H9 (cell line): ENCODE measurements at regions not wholly inside any gene's neighbourhood (a gene's known extent, or its start where the extent isn't known, plus 50 kb on each side); places are given as distances from the start of the nearest gene placed in this dataset.

Experiments used
- DNase-seq: peaks from one replicate; pipeline ENCODE4 v3.0.0-alpha.2; 2017
- H2AFZ ChIP-seq: one replicate; pipeline ENCODE4 v1.6.1; 2013; ENCODE audit warnings: mild to moderate bottlenecking, low read length, control low read depth, moderate library complexity
- H2AK5ac ChIP-seq: 2 replicates; pipeline ENCODE4 v1.6.1; 2013; ENCODE audit warnings: low read length, control low read depth, mixed read lengths; ENCODE audit not compliant: insufficient read length
- H2BK120ac ChIP-seq: one replicate; pipeline ENCODE4 v1.6.1; 2013; ENCODE audit warnings: low read depth, mild to moderate bottlenecking, low read length, control low read depth, inconsistent platforms; ENCODE audit not compliant: poor library complexity, severe bottlenecking
- H2BK12ac ChIP-seq: 2 replicates; pipeline ENCODE4 v1.6.1; 2013; ENCODE audit warnings: low read length, control low read depth, mixed read lengths, low read depth; ENCODE audit not compliant: insufficient read length
- H2BK15ac ChIP-seq: 2 replicates; pipeline ENCODE4 v1.6.1; 2013; ENCODE audit warnings: low read depth, low read length, control low read depth
- H2BK20ac ChIP-seq: one replicate; pipeline ENCODE4 v1.6.1; 2013; ENCODE audit warnings: low read depth, mild to moderate bottlenecking, low read length, control low read depth, inconsistent platforms; ENCODE audit not compliant: poor library complexity, severe bottlenecking
- H2BK5ac ChIP-seq: 2 replicates; pipeline ENCODE4 v1.6.1; 2013; ENCODE audit warnings: low read length, control low read depth, mixed read lengths; ENCODE audit not compliant: insufficient read length
- H3K14ac ChIP-seq: 2 replicates; pipeline ENCODE4 v1.6.1; 2013; ENCODE audit warnings: low read length, control low read depth; ENCODE audit not compliant: insufficient read depth
- H3K18ac ChIP-seq: 2 replicates; pipeline ENCODE4 v1.6.1; 2013; ENCODE audit warnings: low read depth, mild to moderate bottlenecking, mixed read lengths, low read length, control low read depth; ENCODE audit not compliant: insufficient read length
- H3K23ac ChIP-seq: 2 replicates; pipeline ENCODE4 v1.6.1; 2013; ENCODE audit warnings: low read length, control low read depth, mixed read lengths, low read depth; ENCODE audit not compliant: insufficient read length
- H3K23me2 ChIP-seq: 2 replicates; pipeline ENCODE4 v1.6.1; 2013; ENCODE audit warnings: low read depth, mild to moderate bottlenecking, mixed read lengths, low read length, control low read depth; ENCODE audit not compliant: insufficient read length, poor library complexity, severe bottlenecking
- H3K27ac ChIP-seq: 2 replicates; pipeline ENCODE4 v1.5.1; 2013; ENCODE audit warnings: low read length, control low read depth, mixed read lengths, low read depth; ENCODE audit not compliant: insufficient read length
- H3K27me3 ChIP-seq: 2 replicates; pipeline ENCODE4 v1.6.1; 2013; ENCODE audit warnings: low read length, control low read depth, inconsistent platforms; ENCODE audit not compliant: insufficient read depth
- H3K4ac ChIP-seq: 2 replicates; pipeline ENCODE4 v1.6.1; 2013; ENCODE audit warnings: low read depth, mild to moderate bottlenecking, control low read depth, inconsistent platforms, low read length, moderate library complexity
- H3K4me1 ChIP-seq: 2 replicates; pipeline ENCODE4 v1.6.1; 2013; ENCODE audit warnings: low read length, control low read depth, inconsistent platforms; ENCODE audit not compliant: insufficient read depth
- H3K4me2 ChIP-seq: 2 replicates; pipeline ENCODE4 v1.6.1; 2013; ENCODE audit warnings: low read length, control low read depth, mixed read lengths; ENCODE audit not compliant: insufficient read length, insufficient read depth
- H3K56ac ChIP-seq: 2 replicates; pipeline ENCODE4 v1.6.1; 2013; ENCODE audit warnings: low read depth, mild to moderate bottlenecking, mixed read lengths, low read length, control low read depth; ENCODE audit not compliant: insufficient read length
- H3K79me1 ChIP-seq: 2 replicates; pipeline ENCODE4 v1.6.1; 2013; ENCODE audit warnings: low read depth, mild to moderate bottlenecking, moderate library complexity, low read length, control low read depth, inconsistent platforms; ENCODE audit not compliant: insufficient read depth, poor library complexity, severe bottlenecking
- H3K79me2 ChIP-seq: 2 replicates; pipeline ENCODE4 v1.6.1; 2013; ENCODE audit warnings: low read length, control low read depth, inconsistent platforms; ENCODE audit not compliant: insufficient read depth
- H3K9ac ChIP-seq: 2 replicates; pipeline ENCODE4 v1.6.1; 2013; ENCODE audit warnings: low read length, control low read depth, mixed read lengths; ENCODE audit not compliant: insufficient read length; ENCODE audit errors: extremely low read depth
- H3K9me3 ChIP-seq: one replicate; pipeline ENCODE4 v1.6.1; 2013; ENCODE audit warnings: low read depth, low read length, inconsistent platforms; ENCODE audit not compliant: control insufficient read depth
- H3T11ph ChIP-seq: one replicate; pipeline ENCODE4 v1.6.1; 2013; ENCODE audit warnings: mild to moderate bottlenecking, low read length, control low read depth, inconsistent platforms
- H4K20me1 ChIP-seq: one replicate; pipeline ENCODE4 v1.6.1; 2013; ENCODE audit not compliant: control insufficient read depth, insufficient read length, insufficient read depth
- H4K5ac ChIP-seq: 2 replicates; pipeline ENCODE4 v1.6.1; 2013; ENCODE audit warnings: low read depth, mild to moderate bottlenecking, mixed read lengths, low read length, control low read depth; ENCODE audit not compliant: insufficient read length
- H4K8ac ChIP-seq: replicated peaks from 2 replicates; pipeline ENCODE4 v1.6.1; 2013; ENCODE audit warnings: low read length, control low read depth, mixed read lengths, low read depth; ENCODE audit not compliant: insufficient read length
- H4K91ac ChIP-seq: 2 replicates; pipeline ENCODE4 v1.6.1; 2013; ENCODE audit warnings: low read depth, mild to moderate bottlenecking, moderate library complexity, mixed read lengths, low read length, control low read depth; ENCODE audit not compliant: insufficient read length
- H3K27ac Mint-ChIP-seq, 3 experiments: 2 replicates in 2 of 3; 3 replicates in 1 of 3; pipeline ENCODE4 v1.8.0; 2020 to 2021; ENCODE audit warnings: mixed read lengths in 3 of 3, mild to moderate bottlenecking in 1 of 3, moderate library complexity in 1 of 3
- H3K27me3 Mint-ChIP-seq: 2 replicates; pipeline ENCODE4 v1.8.0; 2021; ENCODE audit warnings: low read depth, mild to moderate bottlenecking, moderate library complexity, mixed read lengths
- H3K36me3 Mint-ChIP-seq, 3 experiments: 2 replicates in 2 of 3; 3 replicates in 1 of 3; pipeline ENCODE4 v1.8.0; 2020 to 2021; ENCODE audit warnings: low read depth in 3 of 3, mixed read lengths in 3 of 3; ENCODE audit not compliant: insufficient read depth in 1 of 3
- H3K4me1 Mint-ChIP-seq, 2 experiments: 2 replicates each; pipeline ENCODE4 v1.8.0; 2020; ENCODE audit warnings: mixed read lengths in 2 of 2
- H3K4me3 Mint-ChIP-seq, 2 experiments: 2 replicates in 1 of 2; 3 replicates in 1 of 2; pipeline ENCODE4 v1.8.0; 2020 to 2021; ENCODE audit warnings: mild to moderate bottlenecking in 2 of 2, mixed read lengths in 2 of 2, moderate library complexity in 1 of 2
- H3K9me3 Mint-ChIP-seq, 2 experiments: 2 replicates in 1 of 2; 3 replicates in 1 of 2; pipeline ENCODE4 v1.8.0; 2020; ENCODE audit warnings: mild to moderate bottlenecking in 2 of 2, mixed read lengths in 2 of 2, moderate library complexity in 1 of 2
- WGBS: extraction: QIAGEN DNeasy Blood & Tissue Kit; methylation state at CpG from one replicate; pipeline ENCODE4 v1.1.7; 2013; ENCODE audit warnings: missing lambda C conversion rate, low lambda C conversion rate, mixed read lengths; ENCODE audit not compliant: insufficient read length; ENCODE audit errors: extremely low coverage; 5-methylcytosine and 5-hydroxymethylcytosine counted together
- TF ChIP-seq, protein P1 (sequence below): fragments of 200-600 bp; sonication (generic); conservative IDR thresholded peaks from 3 replicates; pipeline ENCODE4 v1.8.0; 2021; ENCODE audit warnings: antibody characterized with exemption, mild to moderate bottlenecking

- Histone ChIP-seq H3K4ac (no peak overlapping the region), H2BK5ac (no peak overlapping the region), H3K4me2 (no peak overlapping the region), H3K23ac (no peak overlapping the region), H3K4me1 (0 out of 2 replicates have a peak, but pooled peaks cover 2% of the 10 kb centered on the region), H2BK12ac (no peak overlapping the region), H3K14ac (no peak overlapping the region), H3T11ph (no peak overlapping the region), H4K20me1 (no peaks in the 10 kb centered on the region), H3K9ac (no peak overlapping the region), H4K91ac (no peak overlapping the region), H3K27me3 (no peaks in the 10 kb centered on the region), H2BK20ac (no peak overlapping the region), H4K5ac (no peak overlapping the region), H3K18ac (no peak overlapping the region), H3K9me3 (no peaks in the 10 kb centered on the region), H3K79me1 (no peaks in the 10 kb centered on the region), H4K8ac (no peak overlapping the region), H2AK5ac (no peak overlapping the region), H2BK15ac (no peak overlapping the region), H3K27ac (no peak overlapping the region), H3K79me2 (no peaks in the 10 kb centered on the region), H3K23me2 (no peaks in the 10 kb centered on the region), H2AFZ (no peak overlapping the region), H3K56ac (no peak overlapping the region), H2BK120ac (no peak overlapping the region)
- Mint-ChIP-seq H3K27ac (no peak overlapping the region; a peak in 1 of 7 replicates), H3K27me3 (no peaks in the 10 kb centered on the region), H3K36me3 (no peaks in the 10 kb centered on the region), H3K4me1 (peaks cover 19 to 21% of the 10 kb centered on the region in 2 experiments), H3K9me3 (no peaks in the 10 kb centered on the region), H3K4me3 (no peak overlapping the region)
- no CpG with 5 or more reads among the region's 9 CpGs for WGBS
- TF ChIP-seq, protein P1, sequence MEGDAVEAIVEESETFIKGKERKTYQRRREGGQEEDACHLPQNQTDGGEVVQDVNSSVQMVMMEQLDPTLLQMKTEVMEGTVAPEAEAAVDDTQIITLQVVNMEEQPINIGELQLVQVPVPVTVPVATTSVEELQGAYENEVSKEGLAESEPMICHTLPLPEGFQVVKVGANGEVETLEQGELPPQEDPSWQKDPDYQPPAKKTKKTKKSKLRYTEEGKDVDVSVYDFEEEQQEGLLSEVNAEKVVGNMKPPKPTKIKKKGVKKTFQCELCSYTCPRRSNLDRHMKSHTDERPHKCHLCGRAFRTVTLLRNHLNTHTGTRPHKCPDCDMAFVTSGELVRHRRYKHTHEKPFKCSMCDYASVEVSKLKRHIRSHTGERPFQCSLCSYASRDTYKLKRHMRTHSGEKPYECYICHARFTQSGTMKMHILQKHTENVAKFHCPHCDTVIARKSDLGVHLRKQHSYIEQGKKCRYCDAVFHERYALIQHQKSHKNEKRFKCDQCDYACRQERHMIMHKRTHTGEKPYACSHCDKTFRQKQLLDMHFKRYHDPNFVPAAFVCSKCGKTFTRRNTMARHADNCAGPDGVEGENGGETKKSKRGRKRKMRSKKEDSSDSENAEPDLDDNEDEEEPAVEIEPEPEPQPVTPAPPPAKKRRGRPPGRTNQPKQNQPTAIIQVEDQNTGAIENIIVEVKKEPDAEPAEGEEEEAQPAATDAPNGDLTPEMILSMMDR: no peak
- DNase-seq: no peak
Observed at GRCh38 chr1:58060559-58061170, 485.9 kb downstream of the OMA1 start.
